Dendritic cell treated with granulocyte-macrophage colony-stimulating factor and Interleukin-4, amounts not matched to agents 40 ng/mL and 50 ng/mL, for 4 days (primary cell): ENCODE measurements at regions not wholly inside any gene's neighbourhood (a gene's known extent, or its start where the extent isn't known, plus 50 kb on each side); places are given as distances from the start of the nearest gene placed in this dataset.

Source experiments
- H3K27ac Mint-ChIP-seq: one replicate; pipeline ENCODE4 v1.8.0; 2022; ENCODE audit warnings: mild to moderate bottlenecking, mixed read lengths
- H3K27me3 Mint-ChIP-seq: one replicate; pipeline ENCODE4 v1.8.0; 2022; ENCODE audit warnings: mild to moderate bottlenecking, mixed read lengths
- H3K36me3 Mint-ChIP-seq: one replicate; pipeline ENCODE4 v1.8.0; 2022; ENCODE audit warnings: low read depth, mixed read lengths
- H3K4me1 Mint-ChIP-seq: one replicate; pipeline ENCODE4 v1.8.0; 2022; ENCODE audit warnings: low read depth, mixed read lengths
- H3K4me3 Mint-ChIP-seq: one replicate; pipeline ENCODE4 v1.8.0; 2022; ENCODE audit warnings: mild to moderate bottlenecking, moderate library complexity, mixed read lengths
- H3K9me3 Mint-ChIP-seq: one replicate; pipeline ENCODE4 v1.8.0; 2022; ENCODE audit warnings: mixed read lengths
- intact Hi-C: fragments of 100-400 bp; cut with micrococcal nuclease; formaldehyde crosslinking; loops from one replicate; pipeline ENCODE4 v1.15.0; 2022

DNA sequence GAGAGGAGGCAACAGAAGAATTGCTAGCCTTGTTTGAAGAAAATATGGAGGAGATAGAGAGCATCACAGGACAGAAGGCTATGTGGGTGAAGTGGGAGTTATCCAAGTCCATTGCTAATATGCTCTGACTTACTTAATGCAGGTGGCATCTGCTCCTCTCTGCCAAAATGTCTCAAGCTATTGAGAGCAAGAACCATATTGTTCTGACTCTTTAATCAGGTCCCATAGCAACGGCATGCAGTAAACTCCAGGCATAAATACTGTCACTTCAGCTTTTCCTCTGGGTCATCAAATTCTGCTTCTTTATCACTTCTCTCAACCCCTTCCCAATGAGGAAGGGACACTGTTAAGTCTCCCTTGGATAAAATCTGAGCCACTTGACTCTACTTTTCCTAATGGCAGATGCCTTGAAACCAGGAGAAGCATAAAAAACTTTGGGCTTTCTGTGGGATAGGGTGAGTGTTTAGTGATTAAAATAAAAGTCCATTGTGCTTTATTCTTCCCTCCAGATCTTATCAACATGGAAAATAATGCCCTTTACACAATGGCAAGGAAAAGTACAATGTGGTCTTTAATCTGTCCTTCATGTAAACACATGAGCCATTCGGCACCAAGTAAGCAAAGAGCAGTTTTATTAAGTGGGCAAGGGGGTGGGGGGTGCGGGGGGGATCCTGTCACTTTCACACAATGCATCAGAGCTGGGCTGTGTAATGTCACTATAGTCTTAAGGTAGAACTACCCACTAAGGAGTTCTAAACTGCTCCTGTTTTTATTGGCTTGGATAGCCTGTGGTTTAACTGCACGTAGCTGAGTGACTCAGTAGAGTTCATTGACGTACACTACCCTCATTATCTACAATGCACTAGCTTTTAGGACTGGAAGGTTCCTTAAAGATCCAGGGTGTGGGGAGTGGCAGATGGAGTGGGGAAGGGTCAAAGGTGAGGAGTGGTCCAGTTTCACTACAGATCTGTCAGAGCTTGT lies 71.0 kb upstream of the TARS1 start:
- no peaks in the 10 kb centered on the region for H3K27me3 Mint-ChIP-seq
- no peaks in the 10 kb centered on the region for H3K9me3 Mint-ChIP-seq
- no peak overlapping the region for H3K27ac Mint-ChIP-seq
- intact Hi-C loops: no loop called here
- H3K4me3 Mint-ChIP-seq: no peak overlapping the region
- H3K4me1 Mint-ChIP-seq: peaks cover 5% of the 10 kb centered on the region
- H3K36me3 Mint-ChIP-seq: no peaks in the 10 kb centered on the region

GRCh38 chr5:33370466-33370859 lies 70.3 kb upstream of the TARS1 start:
- H3K27me3 Mint-ChIP-seq: no peaks in the 10 kb centered on the region
- H3K4me3 Mint-ChIP-seq: no peak overlapping the region
- no peaks in the 10 kb centered on the region for H3K36me3 Mint-ChIP-seq
- no peaks in the 10 kb centered on the region for H3K9me3 Mint-ChIP-seq
- no peak overlapping the region for H3K27ac Mint-ChIP-seq
- intact Hi-C loops: no loop called here
- H3K4me1 Mint-ChIP-seq: peaks cover 5% of the 10 kb centered on the region

- Mint-ChIP-seq H3K4me1 (peaks cover 5% of the 10 kb centered on the region), H3K4me3 (no peak overlapping the region), H3K36me3 (no peaks in the 10 kb centered on the region), H3K9me3 (no peaks in the 10 kb centered on the region), H3K27ac (no peak overlapping the region), H3K27me3 (no peaks in the 10 kb centered on the region)
- intact Hi-C loops: no loop called here
These were observed 69.1 kb upstream of the TARS1 start for GRCh38 chr5:33371660-33372059.

DNA sequence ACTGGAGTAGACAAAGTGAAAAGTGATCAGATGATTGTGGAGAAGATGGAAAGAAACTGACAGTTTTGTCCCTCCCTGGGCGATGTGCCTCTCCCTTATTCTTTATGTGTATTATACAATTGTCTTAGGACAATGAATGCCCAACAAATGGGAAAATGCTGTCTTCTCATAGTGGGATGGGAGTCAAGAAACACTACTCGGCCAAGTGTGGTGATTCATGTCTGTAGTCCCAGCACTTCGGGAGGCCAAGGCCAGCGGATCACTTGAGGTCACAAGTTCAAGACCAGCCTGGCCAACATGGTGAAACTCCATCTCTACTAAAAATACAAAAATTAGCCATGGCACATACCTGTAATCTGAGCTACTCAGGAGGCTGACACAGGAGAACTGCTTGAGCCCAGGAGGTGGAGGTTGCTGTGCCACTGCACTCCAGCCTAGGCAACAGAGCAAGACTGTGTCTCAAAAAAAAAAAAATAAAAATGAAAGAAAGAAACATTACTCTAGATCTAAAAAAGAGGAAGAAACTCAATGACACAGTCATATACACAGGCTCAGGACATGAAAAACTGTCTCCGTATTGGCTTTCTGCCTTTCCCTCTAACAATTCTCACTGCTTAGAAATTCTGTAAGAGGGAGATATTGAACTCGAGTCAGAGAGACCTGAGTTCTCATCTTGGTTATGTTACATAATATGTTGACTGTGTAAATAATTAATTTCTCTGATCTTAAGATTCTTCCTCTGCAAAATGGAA lies 67.9 kb upstream of the TARS1 start:
- H3K36me3 Mint-ChIP-seq: no peaks in the 10 kb centered on the region
- no peaks in the 10 kb centered on the region for H3K4me1 Mint-ChIP-seq
- intact Hi-C loops: no loop called here
- no peaks in the 10 kb centered on the region for H3K9me3 Mint-ChIP-seq
- no peak overlapping the region for H3K4me3 Mint-ChIP-seq
- no peaks in the 10 kb centered on the region for H3K27me3 Mint-ChIP-seq
- H3K27ac Mint-ChIP-seq: no peak overlapping the region

- H3K4me3 Mint-ChIP-seq: no peak overlapping the region
- intact Hi-C loops: no loop called here
- H3K9me3 Mint-ChIP-seq: no peaks in the 10 kb centered on the region
These were observed 64.9 kb upstream of the TARS1 start for GRCh38 chr5:33375900-33376299.

GRCh38 chr5:33379757-33380156 lies 61.0 kb upstream of the TARS1 start:
- Mint-ChIP-seq H3K9me3 (peaks cover 11% of the 10 kb centered on the region), H3K4me1 (peaks cover 5% of the 10 kb centered on the region), H3K4me3 (no peak overlapping the region), H3K27ac (no peak overlapping the region), H3K27me3 (no peaks in the 10 kb centered on the region), H3K36me3 (no peaks in the 10 kb centered on the region)
- intact Hi-C loops: loop anchor here (1.0 kb wide), 1 partner anchor 670 kb away; no protein-coding TSS in a partner anchor

More at GRCh38 chr5:33375900-33376299, 64.9 kb upstream of the TARS1 start:
- Mint-ChIP-seq H3K4me1 (peaks cover 5% of the 10 kb centered on the region), H3K27ac (no peak overlapping the region), H3K36me3 (no peaks in the 10 kb centered on the region), H3K27me3 (no peaks in the 10 kb centered on the region)

DNA sequence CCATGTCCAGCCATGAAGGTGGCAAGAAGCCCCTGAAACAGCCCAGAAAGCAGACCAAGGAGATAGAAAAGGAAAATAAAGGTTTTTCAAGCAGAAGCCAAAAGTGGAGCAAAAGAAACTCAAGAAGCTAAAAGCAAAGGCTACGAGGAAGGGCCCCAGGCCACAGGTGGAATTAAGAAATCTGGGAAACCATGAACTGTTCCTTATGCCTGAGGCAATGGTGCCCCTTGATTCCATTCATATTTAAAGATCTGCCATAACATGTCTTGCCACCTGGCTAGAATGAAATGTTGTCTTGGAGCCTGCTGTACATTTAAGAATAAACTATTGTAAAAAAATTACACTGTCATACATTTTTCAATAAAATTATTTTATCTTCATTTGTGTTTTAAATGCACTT lies 59.5 kb upstream of the TARS1 start:
- Mint-ChIP-seq H3K27me3 (no peaks in the 10 kb centered on the region), H3K4me1 (peaks cover 5% of the 10 kb centered on the region), H3K36me3 (no peaks in the 10 kb centered on the region), H3K9me3 (peaks cover 26% of the 10 kb centered on the region), H3K4me3 (no peak overlapping the region), H3K27ac (no peak overlapping the region)
- intact Hi-C loops: no loop called here
